AG10803 (cell line): ENCODE measurements at regions not wholly inside any gene's neighbourhood (a gene's known extent, or its start where the extent isn't known, plus 50 kb on each side); places are given as distances from the start of the nearest gene placed in this dataset.

Source experiments
- DNase-seq: peaks from one replicate; pipeline ENCODE4 v3.0.0; 2010; ENCODE audit warnings: low read depth
- H3K4me3 ChIP-seq: 2 replicates; pipeline ENCODE4 v1.5.1; 2011; ENCODE audit warnings: mild to moderate bottlenecking, low read length, control low read depth
- CTCF ChIP-seq: conservative IDR thresholded peaks from 2 replicates; pipeline ENCODE4 v1.5.1; 2011; ENCODE audit warnings: mild to moderate bottlenecking, low read length, control low read depth, inconsistent platforms

GRCh38 chr20:55790178-55790577 lies 215.1 kb downstream of the CBLN4 start:
- TF ChIP-seq CTCF: no peak
- DNase-seq: no peak
- no peak overlapping the region for H3K4me3 ChIP-seq

DNA sequence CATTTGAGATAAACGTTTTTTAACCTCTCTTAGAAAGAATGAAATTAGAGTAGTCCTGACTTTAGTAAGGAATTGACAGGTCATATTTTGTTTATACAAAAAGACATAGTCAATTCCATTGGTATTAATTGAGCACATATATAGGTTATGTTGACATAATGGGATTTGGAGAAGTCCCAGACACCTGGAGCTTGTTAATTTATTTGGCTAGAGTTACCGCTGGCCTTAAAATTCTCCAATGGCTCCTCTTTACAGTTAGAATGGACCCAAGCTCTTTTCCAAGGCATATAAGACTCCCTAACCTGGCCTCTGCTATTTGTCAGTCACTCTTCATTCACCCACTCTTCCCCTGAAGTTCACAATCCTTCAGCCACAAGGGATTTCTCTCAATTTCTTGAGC lies 221.3 kb downstream of the CBLN4 start:
- DNase-seq: no peak
- TF ChIP-seq CTCF: no peak
- H3K4me3 ChIP-seq: no peak overlapping the region

DNA sequence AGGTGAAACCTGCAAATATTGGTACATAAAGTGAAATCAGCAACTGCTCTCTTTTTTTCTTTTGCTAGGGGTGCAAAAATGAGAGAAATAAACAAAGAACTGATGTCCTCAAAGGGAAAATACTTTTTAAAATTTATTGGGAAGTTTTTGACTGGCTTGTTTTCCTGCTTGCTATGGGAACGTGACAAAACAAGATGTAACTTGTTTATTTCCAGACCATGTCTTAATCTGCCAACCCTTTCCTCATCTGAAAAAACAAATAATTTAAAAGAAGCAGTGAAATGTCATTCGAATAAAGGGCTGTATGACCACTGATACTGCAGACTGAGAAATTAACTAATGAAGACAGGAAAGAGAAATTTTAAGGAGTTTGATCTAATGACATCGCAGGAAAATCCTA lies 221.9 kb downstream of the CBLN4 start:
- no peak for TF ChIP-seq CTCF
- DNase-seq: no peak
- H3K4me3 ChIP-seq: no peak overlapping the region

- no peak for TF ChIP-seq CTCF
- no peak for DNase-seq
- no peak overlapping the region for H3K4me3 ChIP-seq
Observed at GRCh38 chr20:55782912-55783253, 222.4 kb downstream of the CBLN4 start.

DNA sequence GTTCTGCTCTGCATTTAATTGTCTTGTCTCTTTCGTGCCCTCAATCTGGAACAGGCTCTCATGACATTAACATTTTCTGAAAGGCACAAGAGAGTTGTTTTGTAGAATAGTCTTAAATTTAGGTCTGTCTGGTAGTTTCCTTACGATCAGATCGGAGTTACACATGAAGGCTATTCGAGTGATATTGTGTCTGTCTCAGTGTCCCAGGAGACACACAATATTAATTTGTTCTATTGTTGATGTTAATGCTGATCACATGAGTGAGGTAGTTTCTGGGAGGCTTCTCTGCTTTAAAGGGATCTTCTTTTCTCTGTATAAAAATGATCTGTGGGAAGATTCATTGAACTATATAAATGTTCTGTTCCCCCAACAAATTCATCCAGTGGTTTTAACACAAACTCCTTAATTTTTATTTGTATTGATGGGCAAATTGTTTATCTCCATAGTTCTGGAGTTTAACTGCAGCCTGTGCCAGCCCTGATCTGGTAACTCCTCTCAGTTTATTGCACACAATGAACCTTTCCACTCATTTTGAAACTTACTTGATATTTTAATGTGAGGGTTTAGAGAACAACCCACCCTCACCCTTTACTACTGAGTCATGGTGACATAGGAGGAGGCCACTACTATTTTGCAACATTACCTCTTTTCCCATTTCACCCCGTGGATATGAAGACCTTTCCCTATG lies 223.0 kb downstream of the CBLN4 start:
- no peak for DNase-seq
- TF ChIP-seq CTCF: no peak
- H3K4me3 ChIP-seq: no peak overlapping the region

DNA sequence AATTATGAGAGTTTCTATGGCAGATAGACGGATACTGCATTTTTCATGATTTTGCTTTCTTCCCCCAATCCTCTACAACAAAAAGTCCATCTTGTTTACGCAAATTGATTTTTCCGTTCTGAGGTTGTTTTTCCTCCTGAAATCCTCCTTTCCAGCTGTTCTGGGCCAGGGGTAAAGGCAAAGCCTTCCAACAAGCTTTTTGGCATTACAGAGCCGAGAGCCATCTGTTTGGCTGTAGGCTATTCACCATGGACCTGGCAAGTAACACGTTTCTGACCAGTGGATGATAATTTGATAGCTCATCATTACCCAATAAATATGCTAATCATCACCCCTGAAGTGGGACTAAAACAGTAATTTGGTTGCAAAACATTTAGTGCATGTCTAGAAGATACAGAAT lies 226.5 kb downstream of the CBLN4 start:
- TF ChIP-seq CTCF: no peak
- no peak for DNase-seq
- H3K4me3 ChIP-seq: no peak overlapping the region

DNA sequence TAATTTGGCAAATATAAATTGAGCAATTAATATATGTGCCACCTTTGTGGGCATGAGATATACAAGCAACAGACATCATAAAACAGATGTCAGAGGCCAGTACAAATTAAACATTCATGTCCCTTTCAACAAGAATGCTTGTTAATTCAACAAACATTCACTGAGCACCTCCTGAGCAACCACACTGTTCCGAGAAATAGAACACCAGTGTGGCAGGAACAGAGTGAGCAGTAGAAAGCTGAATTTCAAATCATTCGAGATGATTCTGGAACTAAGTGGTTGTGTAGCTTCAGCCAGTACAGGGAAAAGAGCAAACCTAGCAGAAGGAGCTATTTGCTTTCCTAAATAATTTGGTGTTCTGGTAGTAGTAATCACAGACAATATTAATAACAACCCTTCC lies 227.7 kb downstream of the CBLN4 start:
- DNase-seq: no peak
- H3K4me3 ChIP-seq: no peak overlapping the region
- no peak for TF ChIP-seq CTCF
